Neuronal stem cell (in vitro differentiated cells): ENCODE measurements at regions not wholly inside any gene's neighbourhood (a gene's known extent, or its start where the extent isn't known, plus 50 kb on each side); places are given as distances from the start of the nearest gene placed in this dataset.
"Not testable (repeated sequence)": the region's sequence is repeated elsewhere in the genome, so short reads cannot be mapped to it uniquely, and the experiment has no call there.

Experiments
- DNase-seq: peaks from one replicate; pipeline ENCODE4 v3.0.0-alpha.2; 2013; ENCODE audit warnings: low spot score
- H2AFZ ChIP-seq: one replicate; pipeline ENCODE4 v1.6.1; 2013; ENCODE audit warnings: mild to moderate bottlenecking, low read length, inconsistent platforms
- H2AK5ac ChIP-seq: 2 replicates; pipeline ENCODE4 v1.6.1; 2013; ENCODE audit warnings: low read depth, mild to moderate bottlenecking, inconsistent platforms, low read length, moderate library complexity, mixed read lengths
- H2BK120ac ChIP-seq: 2 replicates; pipeline ENCODE4 v1.6.1; 2013; ENCODE audit warnings: low read depth, mild to moderate bottlenecking, inconsistent platforms, low read length, moderate library complexity, mixed read lengths
- H2BK12ac ChIP-seq: one replicate; pipeline ENCODE4 v1.6.1; 2013; ENCODE audit warnings: low read length, inconsistent platforms
- H2BK15ac ChIP-seq: 2 replicates; pipeline ENCODE4 v1.6.1; 2013; ENCODE audit warnings: mild to moderate bottlenecking, low read length, inconsistent platforms, mixed read lengths
- H2BK5ac ChIP-seq: one replicate; pipeline ENCODE4 v1.6.1; 2013; ENCODE audit warnings: inconsistent platforms, mild to moderate bottlenecking, low read length, moderate library complexity
- H3K14ac ChIP-seq: one replicate; pipeline ENCODE4 v1.6.1; 2013; ENCODE audit warnings: low read length, inconsistent platforms
- H3K18ac ChIP-seq: 2 replicates; pipeline ENCODE4 v1.6.1; 2013; ENCODE audit warnings: low read length, inconsistent platforms
- H3K23ac ChIP-seq: 2 replicates; pipeline ENCODE4 v1.6.1; 2013; ENCODE audit warnings: low read depth, mild to moderate bottlenecking, mixed read lengths, low read length, inconsistent platforms; ENCODE audit not compliant: poor library complexity
- H3K27ac ChIP-seq: replicated peaks from 3 replicates; pipeline ENCODE4 v1.5.1; 2013; ENCODE audit warnings: low read length, inconsistent platforms
- H3K27me3 ChIP-seq, 3 experiments: 2 replicates each; pipeline ENCODE4 v1.6.1; 2013; ENCODE audit warnings: low read length in 3 of 3, mild to moderate bottlenecking in 2 of 3, inconsistent platforms in 1 of 3, low read depth in 1 of 3, mixed read lengths in 1 of 3, moderate library complexity in 1 of 3; ENCODE audit not compliant: control insufficient read depth in 3 of 3, insufficient read depth in 3 of 3
- H3K36me3 ChIP-seq, 2 donors: replicated peaks in 1 of 2; 2 replicates each; pipeline ENCODE4 v1.6.1; 2013; ENCODE audit warnings: low read length in 2 of 2; ENCODE audit not compliant: control insufficient read depth in 2 of 2, insufficient read depth in 2 of 2
- H3K4ac ChIP-seq: 2 replicates; pipeline ENCODE4 v1.6.1; 2013; ENCODE audit warnings: inconsistent platforms, mild to moderate bottlenecking, low read length, moderate library complexity
- H3K4me1 ChIP-seq, 2 donors: 1 replicate in 1 of 2; 2 replicates in 1 of 2; pipeline ENCODE4 v1.6.1; 2013; ENCODE audit warnings: low read length in 2 of 2, low read depth in 1 of 2; ENCODE audit not compliant: control insufficient read depth in 2 of 2, insufficient read depth in 1 of 2
- H3K4me2 ChIP-seq: one replicate; pipeline ENCODE4 v1.6.1; 2013; ENCODE audit warnings: mild to moderate bottlenecking, low read length, inconsistent platforms; ENCODE audit not compliant: insufficient read depth, poor library complexity, severe bottlenecking
- H3K4me3 ChIP-seq, 2 donors: 2 replicates each; pipeline ENCODE4 v1.5.1; 2013; ENCODE audit warnings: low read length in 2 of 2, mild to moderate bottlenecking in 2 of 2, inconsistent platforms in 1 of 2, moderate library complexity in 1 of 2
- H3K79me1 ChIP-seq: one replicate; pipeline ENCODE4 v1.6.1; 2013; ENCODE audit warnings: low read depth, mild to moderate bottlenecking, inconsistent platforms, low read length, moderate library complexity
- H3K9ac ChIP-seq: one replicate; pipeline ENCODE4 v1.6.1; 2013; ENCODE audit warnings: mild to moderate bottlenecking, low read depth, low read length, inconsistent platforms; ENCODE audit not compliant: poor library complexity
- H3K9me3 ChIP-seq, 2 donors: replicated peaks in 1 of 2; 2 replicates each; pipeline versions ENCODE3 to v1.6.1; 2013; ENCODE audit warnings: low read length in 2 of 2, mild to moderate bottlenecking in 2 of 2, inconsistent platforms in 1 of 2, low read depth in 1 of 2, mixed read lengths in 1 of 2, moderate library complexity in 1 of 2; ENCODE audit not compliant: control insufficient read depth in 2 of 2, insufficient read depth in 1 of 2
- H4K8ac ChIP-seq: one replicate; pipeline ENCODE4 v1.6.1; 2013; ENCODE audit warnings: low read depth, mild to moderate bottlenecking, inconsistent platforms, low read length, moderate library complexity
- H4K91ac ChIP-seq: one replicate; pipeline ENCODE4 v1.6.1; 2013; ENCODE audit warnings: low read length, low read depth, mild to moderate bottlenecking, inconsistent platforms; ENCODE audit not compliant: poor library complexity
- WGBS, 2 donors: extraction: QIAGEN DNeasy Blood & Tissue Kit; methylation state at CpG; one replicate each; pipeline ENCODE4 v1.1.7; 2013; ENCODE audit warnings: missing lambda C conversion rate in 2 of 2, mixed read lengths in 1 of 2; ENCODE audit not compliant: insufficient read length in 2 of 2, insufficient replicate concordance in 1 of 2; ENCODE audit errors: extremely low coverage in 2 of 2; 5-methylcytosine and 5-hydroxymethylcytosine counted together

- Histone ChIP-seq H3K14ac (no peak overlapping the region), H3K4ac (no peak overlapping the region), H2AK5ac (no peak overlapping the region), H2AFZ (no peak overlapping the region), H3K23ac (no peak overlapping the region), H3K4me2 (no peak overlapping the region), H2BK12ac (no peak overlapping the region), H3K27me3 (no peaks in the 10 kb centered on the region), H3K4me3 (no peak overlapping the region), H2BK15ac (no peak overlapping the region), H3K79me1 (no peaks in the 10 kb centered on the region), H3K36me3 (no peaks in the 10 kb centered on the region), H3K18ac (no peak overlapping the region), H3K4me1 (no peaks in the 10 kb centered on the region), H3K27ac (no peak overlapping the region), H3K9ac (no peak overlapping the region), H2BK5ac (no peak overlapping the region), H4K91ac (no peak overlapping the region), H4K8ac (no peak overlapping the region), H3K9me3 (no peaks in the 10 kb centered on the region), H2BK120ac (no peak overlapping the region)
- WGBS, 2 donors: no CpG with 5 or more reads among the region's 5 CpGs
- DNase-seq: no peak
These were observed 373.0 kb upstream of the ADAMTS5 start for GRCh38 chr21:27339902-27340301.

GRCh38 chr21:27338007-27338406 lies 371.1 kb upstream of the ADAMTS5 start:
- not testable (repeated sequence) for H3K4ac ChIP-seq, H3K9ac ChIP-seq, H2AK5ac ChIP-seq, H3K14ac ChIP-seq, H2BK15ac ChIP-seq, H2BK12ac ChIP-seq, H3K4me1 ChIP-seq, H3K4me3 ChIP-seq, H4K91ac ChIP-seq, H4K8ac ChIP-seq, H3K23ac ChIP-seq, H3K79me1 ChIP-seq, H3K9me3 ChIP-seq, H2BK120ac ChIP-seq, H3K27me3 ChIP-seq, H2BK5ac ChIP-seq, H3K18ac ChIP-seq, DNase-seq, H3K4me2 ChIP-seq, H2AFZ ChIP-seq, H3K36me3 ChIP-seq, H3K27ac ChIP-seq
- WGBS, 2 donors: no CpG with 5 or more reads among the region's 5 CpGs

- Histone ChIP-seq H3K79me1 (no peaks in the 10 kb centered on the region), H3K9me3 (no peaks in the 10 kb centered on the region), H4K91ac (no peak overlapping the region), H3K4me2 (no peak overlapping the region), H2BK120ac (no peak overlapping the region), H3K4me1 (no peaks in the 10 kb centered on the region), H3K27me3 (no peaks in the 10 kb centered on the region), H3K23ac (no peak overlapping the region), H2BK12ac (no peak overlapping the region), H2BK5ac (no peak overlapping the region), H3K4me3 (no peak overlapping the region), H2AK5ac (no peak overlapping the region), H2BK15ac (no peak overlapping the region), H3K18ac (no peak overlapping the region), H3K14ac (no peak overlapping the region), H2AFZ (no peak overlapping the region), H3K4ac (no peak overlapping the region), H3K36me3 (no peaks in the 10 kb centered on the region), H3K9ac (no peak overlapping the region), H3K27ac (no peak overlapping the region), H4K8ac (no peak overlapping the region)
- no CpG with 5 or more reads among the region's 1 CpG for whole genome bisulfite sequencing, 2 donors
- no peak for DNase-seq
These were observed 366.2 kb upstream of the ADAMTS5 start for GRCh38 chr21:27333096-27333495.

GRCh38 chr21:27329255-27329851 lies 362.5 kb upstream of the ADAMTS5 start:
- Histone ChIP-seq H2BK5ac (no peak overlapping the region), H2BK120ac (no peak overlapping the region), H3K14ac (no peak overlapping the region)

More at GRCh38 chr21:27329255-27329851, 362.5 kb upstream of the ADAMTS5 start:
- no peak overlapping the region for H3K4me2 ChIP-seq
- H2BK15ac ChIP-seq: no peak overlapping the region
- no peak overlapping the region for H2BK12ac ChIP-seq
- H4K8ac ChIP-seq: no peak overlapping the region
- no peaks in the 10 kb centered on the region for H3K36me3 ChIP-seq
- H2AFZ ChIP-seq: no peak overlapping the region
- no peak for DNase-seq
- no peaks in the 10 kb centered on the region for H3K9me3 ChIP-seq
- WGBS, 2 donors: no CpG with 5 or more reads among the region's 6 CpGs
- H3K79me1 ChIP-seq: no peaks in the 10 kb centered on the region
- no peak overlapping the region for H3K18ac ChIP-seq
- H3K4me1 ChIP-seq: no peaks in the 10 kb centered on the region
- no peaks in the 10 kb centered on the region for H3K27me3 ChIP-seq
- H2AK5ac ChIP-seq: no peak overlapping the region
- H4K91ac ChIP-seq: no peak overlapping the region
- H3K27ac ChIP-seq: no peak overlapping the region
- H3K23ac ChIP-seq: no peak overlapping the region
- H3K9ac ChIP-seq: no peak overlapping the region
- no peak overlapping the region for H3K4ac ChIP-seq
- no peak overlapping the region for H3K4me3 ChIP-seq
